Esophagus muscularis mucosa (tissue), 3 donors: ENCODE measurements at regions not wholly inside any gene's neighbourhood (a gene's known extent, or its start where the extent isn't known, plus 50 kb on each side); places are given as distances from the start of the nearest gene placed in this dataset.

Source experiments
- EP300 ChIP-seq: sonication (generic); formaldehyde crosslinking; IDR thresholded peaks from one replicate; pipeline ENCODE4 v1.6.1; 2017; ENCODE audit warnings: antibody characterized with exemption
- TF ChIP-seq, protein P1 (sequence below), 3 experiments: fragments of 200-600 bp in 2 of 3; fragments of 450-650 bp in 1 of 3; sonication (generic) in 2 of 3; IDR thresholded peaks; one replicate each; pipeline ENCODE4 v1.5.1; 2017 to 2019; ENCODE audit warnings: antibody characterized with exemption in 3 of 3, mild to moderate bottlenecking in 2 of 3, moderate library complexity in 1 of 3

DNA sequence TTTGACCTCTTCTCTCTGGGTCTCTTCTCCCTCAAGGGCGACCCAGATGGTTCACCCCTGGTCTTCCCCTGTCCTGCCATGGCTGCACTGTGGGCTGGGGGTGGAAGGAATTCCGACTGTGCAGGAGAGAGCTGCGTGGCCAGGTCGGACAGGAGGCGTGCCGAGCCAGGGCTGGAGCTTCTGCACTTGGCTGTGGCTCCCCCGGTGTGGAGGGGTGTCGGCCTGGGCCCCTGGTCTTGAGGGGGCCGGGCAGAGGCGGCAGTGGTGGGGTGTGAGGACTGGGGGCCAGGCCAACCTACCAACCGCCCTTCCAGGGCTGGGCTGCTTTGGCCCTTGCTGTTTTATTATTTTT, 74.9 kb upstream of the SHH start:
- no peak for TF ChIP-seq EP300
- TF ChIP-seq, protein P1, sequence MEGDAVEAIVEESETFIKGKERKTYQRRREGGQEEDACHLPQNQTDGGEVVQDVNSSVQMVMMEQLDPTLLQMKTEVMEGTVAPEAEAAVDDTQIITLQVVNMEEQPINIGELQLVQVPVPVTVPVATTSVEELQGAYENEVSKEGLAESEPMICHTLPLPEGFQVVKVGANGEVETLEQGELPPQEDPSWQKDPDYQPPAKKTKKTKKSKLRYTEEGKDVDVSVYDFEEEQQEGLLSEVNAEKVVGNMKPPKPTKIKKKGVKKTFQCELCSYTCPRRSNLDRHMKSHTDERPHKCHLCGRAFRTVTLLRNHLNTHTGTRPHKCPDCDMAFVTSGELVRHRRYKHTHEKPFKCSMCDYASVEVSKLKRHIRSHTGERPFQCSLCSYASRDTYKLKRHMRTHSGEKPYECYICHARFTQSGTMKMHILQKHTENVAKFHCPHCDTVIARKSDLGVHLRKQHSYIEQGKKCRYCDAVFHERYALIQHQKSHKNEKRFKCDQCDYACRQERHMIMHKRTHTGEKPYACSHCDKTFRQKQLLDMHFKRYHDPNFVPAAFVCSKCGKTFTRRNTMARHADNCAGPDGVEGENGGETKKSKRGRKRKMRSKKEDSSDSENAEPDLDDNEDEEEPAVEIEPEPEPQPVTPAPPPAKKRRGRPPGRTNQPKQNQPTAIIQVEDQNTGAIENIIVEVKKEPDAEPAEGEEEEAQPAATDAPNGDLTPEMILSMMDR (IDR thresholded peaks at IDR 0.05) = no peak
